Stimulated activated CD8-positive, alpha-beta memory T cell treated with anti-CD3 and anti-CD28 coated beads, Interleukin-7, amount 100 ng/mL, for 4 hours (primary cell): ENCODE measurements at regions not wholly inside any gene's neighbourhood (a gene's known extent, or its start where the extent isn't known, plus 50 kb on each side); places are given as distances from the start of the nearest gene placed in this dataset.
"Not testable (repeated sequence)": the region's sequence is repeated elsewhere in the genome, so short reads cannot be mapped to it uniquely, and the experiment has no call there.

Experiments used
- DNase-seq, 2 donors: peaks; one replicate each; pipeline ENCODE4 v3.0.0-alpha.2; 2020; ENCODE audit warnings: low read depth in 2 of 2

GRCh38 chr11:67940440-67940839 lies 63.5 kb downstream of the UNC93B1 start:
- not testable (repeated sequence) for DNase-seq

GRCh38 chr11:67938964-67939363 lies 64.9 kb downstream of the UNC93B1 start:
- not testable (repeated sequence) for DNase-seq

GRCh38 chr11:67938371-67938770 lies 65.5 kb downstream of the UNC93B1 start:
- not testable (repeated sequence) for DNase-seq

- DNase-seq, result not testable (repeated sequence)
These were observed 80.3 kb downstream of the UNC93B1 start for GRCh38 chr11:67923565-67923964.

- DNase-seq, result peak in 1 of 2 donors; percentile 12
These were observed 83.4 kb downstream of the UNC93B1 start for GRCh38 chr11:67920546-67920945.

- DNase-seq, result not testable (repeated sequence)
These were observed 91.7 kb downstream of the UNC93B1 start for GRCh38 chr11:67912184-67912583.

- DNase-seq, result not testable (repeated sequence)
These were observed 92.7 kb downstream of the UNC93B1 start for GRCh38 chr11:67911211-67911610.

- DNase-seq, result not testable (repeated sequence)
These were observed 93.1 kb downstream of the UNC93B1 start for GRCh38 chr11:67910803-67911202.

- DNase-seq, result not testable (repeated sequence)
These were observed 96.9 kb downstream of the UNC93B1 start for GRCh38 chr11:67906969-67907368.

- DNase-seq, result not testable (repeated sequence)
These were observed 104.4 kb downstream of the UNC93B1 start for GRCh38 chr11:67899462-67899861.

- not testable (repeated sequence) for DNase-seq
These were observed 110.4 kb downstream of the UNC93B1 start for GRCh38 chr11:67893487-67893886.

GRCh38 chr11:67889646-67890045 lies 114.3 kb downstream of the UNC93B1 start:
- DNase-seq, result not testable (repeated sequence)

GRCh38 chr11:67888056-67888455 lies 115.8 kb downstream of the UNC93B1 start:
- not testable (repeated sequence) for DNase-seq

GRCh38 chr11:67886672-67887071 lies 117.2 kb downstream of the UNC93B1 start:
- DNase-seq, result not testable (repeated sequence)

- not testable (repeated sequence) for DNase-seq
These were observed 117.7 kb downstream of the UNC93B1 start for GRCh38 chr11:67886207-67886606.

GRCh38 chr11:67885574-67885973 lies 118.3 kb downstream of the UNC93B1 start:
- DNase-seq, result not testable (repeated sequence)

GRCh38 chr11:67884761-67885558 lies 118.9 kb downstream of the UNC93B1 start:
- DNase-seq, result not testable (repeated sequence)

- DNase-seq, result not testable (repeated sequence)
These were observed 119.7 kb downstream of the UNC93B1 start for GRCh38 chr11:67884073-67884757.

GRCh38 chr11:67882304-67882703 lies 121.6 kb downstream of the UNC93B1 start:
- not testable (repeated sequence) for DNase-seq

- not testable (repeated sequence) for DNase-seq
These were observed 122.1 kb downstream of the UNC93B1 start for GRCh38 chr11:67881836-67882235.

GRCh38 chr11:67880594-67881196 lies 123.2 kb downstream of the UNC93B1 start:
- DNase-seq, result not testable (repeated sequence)

- not testable (repeated sequence) for DNase-seq
These were observed 125.2 kb downstream of the UNC93B1 start for GRCh38 chr11:67878666-67879065.
